ENCODE measurements at regions not wholly inside any gene's neighbourhood (a gene's known extent, or its start where the extent isn't known, plus 50 kb on each side); places are given as distances from the start of the nearest gene placed in this dataset.
A peak's percentile ranks its signal among the peaks of the same experiment; 100 is the strongest.
"Not testable (repeated sequence)": the region's sequence is repeated elsewhere in the genome, so short reads cannot be mapped to it uniquely, and the experiment has no call there.

DNA sequence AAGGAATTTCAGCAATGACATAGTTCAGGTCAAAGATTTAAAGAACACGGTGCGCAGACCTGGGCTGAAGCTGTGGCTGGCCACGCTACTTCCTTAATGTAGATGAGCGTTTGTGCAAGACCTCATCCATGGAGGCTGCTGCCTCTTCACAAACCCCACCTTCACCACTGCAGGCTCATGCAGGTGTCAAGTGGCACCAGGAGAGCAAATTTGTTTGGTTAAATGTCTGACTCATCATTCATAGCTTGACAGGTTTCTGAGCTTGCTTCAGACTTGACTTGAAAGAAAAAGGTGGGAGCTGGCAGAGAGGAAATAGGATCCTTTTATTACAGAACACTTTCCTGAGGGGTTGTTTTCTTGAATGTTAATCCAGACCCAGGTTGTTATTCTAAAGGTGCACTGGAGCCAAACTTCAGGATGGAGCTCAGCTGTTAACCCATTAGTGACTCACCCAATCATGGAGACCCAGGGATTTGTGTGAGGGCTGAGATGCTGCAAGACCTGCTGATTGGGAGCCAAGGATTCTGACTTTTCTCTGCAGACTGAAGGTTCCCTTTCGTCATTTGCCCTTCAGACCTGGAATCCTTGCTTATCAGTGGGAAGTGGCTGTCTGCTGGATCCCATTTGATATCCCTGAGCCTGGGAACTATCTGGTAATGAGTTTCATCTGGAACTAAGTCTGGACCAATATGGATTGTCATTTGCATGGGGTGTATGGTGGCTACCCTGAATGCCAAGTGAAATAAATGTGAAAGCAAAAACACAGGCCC lies 315.3 kb downstream of the PTTG2 start:
- DNase-seq (ENCODE audit: low read depth in 2 of 3, low spot score in 2 of 3), result no peak

DNA sequence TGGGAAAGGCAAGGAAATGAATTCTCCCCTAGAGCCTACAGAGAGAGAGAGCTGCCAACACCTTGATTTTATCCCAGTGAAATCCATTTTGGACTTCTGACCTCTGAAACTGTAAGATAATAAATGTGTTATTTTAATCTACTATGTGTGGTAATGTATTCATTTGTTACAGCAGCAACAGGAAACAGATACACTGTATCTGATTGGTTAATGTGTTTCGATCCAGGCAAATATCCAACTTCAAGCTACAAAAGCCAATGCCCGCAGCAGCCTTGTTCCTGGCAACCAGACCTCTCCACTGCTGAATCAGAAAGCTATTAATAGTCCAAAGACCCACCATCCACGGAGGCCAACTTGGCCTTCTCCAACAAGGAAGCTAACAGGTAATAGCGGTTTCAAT lies 318.1 kb downstream of the PTTG2 start:
- DNase-seq (ENCODE audit: low read depth in 2 of 3, low spot score in 2 of 3), result no peak

DNA sequence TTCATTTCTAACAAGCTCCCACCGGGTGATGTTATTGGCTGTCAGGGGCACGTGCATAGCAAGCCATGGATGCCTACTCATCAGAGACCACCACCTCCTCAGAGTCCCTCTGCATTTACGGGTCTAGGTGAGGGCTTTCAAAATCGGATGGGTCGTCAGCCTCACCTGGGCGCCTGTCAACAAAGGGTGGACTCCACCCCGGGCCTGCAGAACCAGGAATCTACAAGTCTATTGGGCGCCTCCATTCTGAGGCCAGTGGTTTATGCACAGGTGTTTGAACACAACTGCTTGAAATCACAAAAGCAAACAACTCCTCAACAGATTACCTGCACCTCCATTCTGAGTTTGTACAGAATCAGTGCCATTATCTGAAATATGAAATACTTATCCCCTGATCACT lies 318.9 kb downstream of the PTTG2 start:
- no peak for DNase-seq (ENCODE audit: low read depth in 2 of 3, low spot score in 2 of 3)

DNA sequence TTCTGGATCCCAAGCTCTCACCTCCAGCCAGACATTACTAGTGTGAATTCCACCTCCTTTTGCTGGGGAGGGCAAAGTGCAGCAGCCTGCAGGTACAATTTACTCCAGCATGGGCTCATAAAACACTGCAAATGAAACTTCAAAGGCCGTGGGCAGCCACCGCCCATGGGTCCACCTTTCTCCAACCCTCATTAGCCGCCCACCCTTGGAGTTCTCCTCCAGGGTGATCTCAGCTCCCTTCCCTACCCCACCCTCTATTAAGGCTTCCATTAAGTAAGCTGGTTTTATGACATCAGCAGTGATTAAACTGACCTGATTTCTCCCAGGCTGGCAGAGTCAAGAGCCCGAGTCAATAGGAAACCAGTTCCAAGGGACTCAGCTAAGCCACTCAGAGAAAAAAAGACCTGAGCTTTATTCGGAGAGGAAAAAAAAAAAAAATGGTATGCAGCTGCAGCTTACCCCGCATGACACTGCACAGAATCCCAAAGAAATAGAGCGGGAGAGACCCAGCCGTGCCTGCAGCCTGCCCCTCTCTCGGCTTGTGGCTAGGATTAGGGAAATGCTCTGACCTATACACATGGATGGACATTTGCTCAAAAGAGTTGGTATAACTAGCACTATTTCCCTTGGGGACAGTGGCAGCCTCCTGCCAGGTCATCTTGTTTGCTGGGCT lies 319.6 kb downstream of the PTTG2 start:
- no peak for DNase-seq (ENCODE audit: low read depth in 2 of 3, low spot score in 2 of 3)

DNA sequence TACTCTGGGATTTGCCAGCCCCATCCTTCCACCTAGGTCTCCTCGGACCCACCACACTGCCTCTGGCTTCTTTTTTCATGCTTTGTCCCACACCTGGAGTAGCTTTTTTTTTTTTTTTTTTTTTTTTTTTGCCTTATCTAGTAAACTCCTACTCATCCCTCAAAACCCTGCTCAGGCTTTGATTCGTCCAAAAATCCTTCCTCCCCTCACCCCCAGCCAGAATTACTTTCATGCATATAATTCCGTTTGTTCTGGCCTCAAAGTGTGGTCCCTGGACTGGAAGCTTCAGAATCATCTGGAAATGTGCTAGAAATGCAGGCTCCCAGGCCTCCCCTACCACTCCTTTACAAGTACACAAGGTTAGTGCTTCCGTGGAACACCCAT lies 320.1 kb downstream of the PTTG2 start:
- DNase-seq (ENCODE audit: low read depth in 2 of 3, low spot score in 2 of 3), result no peak

DNA sequence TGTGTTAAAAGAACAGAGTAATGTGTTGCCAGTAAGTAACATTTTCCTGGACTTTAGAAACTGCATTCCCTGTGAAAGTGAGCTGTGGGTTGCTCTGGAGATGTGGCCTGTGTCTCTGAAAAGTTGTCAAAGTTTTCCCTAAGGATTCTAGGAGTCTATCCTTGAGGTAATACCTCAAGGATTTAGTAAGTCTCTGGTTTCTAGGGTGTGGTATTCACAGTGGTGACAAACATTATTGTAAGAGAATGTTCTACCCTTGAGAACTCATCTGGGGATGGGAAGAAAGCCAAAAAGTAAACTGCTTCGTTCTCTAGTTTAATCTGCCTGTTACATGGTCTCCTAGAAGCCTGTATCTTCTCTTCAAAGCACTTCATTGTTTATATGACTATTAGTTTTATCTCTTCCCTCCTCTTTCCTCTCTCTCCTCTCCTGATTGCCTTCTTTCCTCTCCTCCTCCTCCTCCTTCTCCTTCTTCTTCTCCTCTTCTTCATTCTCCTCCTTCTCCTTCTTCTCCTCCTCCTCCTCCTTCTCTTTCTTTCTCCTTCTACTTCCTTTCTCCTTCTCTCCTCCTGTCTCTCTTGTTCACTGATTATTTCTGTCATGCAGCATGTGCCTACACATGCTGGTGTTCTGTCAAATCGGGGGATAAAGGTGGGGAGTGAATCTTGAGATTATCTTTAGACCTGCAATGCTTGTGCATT lies 321.3 kb downstream of the PTTG2 start:
- DNase-seq (ENCODE audit: low read depth in 2 of 3, low spot score in 2 of 3), result no peak

DNA sequence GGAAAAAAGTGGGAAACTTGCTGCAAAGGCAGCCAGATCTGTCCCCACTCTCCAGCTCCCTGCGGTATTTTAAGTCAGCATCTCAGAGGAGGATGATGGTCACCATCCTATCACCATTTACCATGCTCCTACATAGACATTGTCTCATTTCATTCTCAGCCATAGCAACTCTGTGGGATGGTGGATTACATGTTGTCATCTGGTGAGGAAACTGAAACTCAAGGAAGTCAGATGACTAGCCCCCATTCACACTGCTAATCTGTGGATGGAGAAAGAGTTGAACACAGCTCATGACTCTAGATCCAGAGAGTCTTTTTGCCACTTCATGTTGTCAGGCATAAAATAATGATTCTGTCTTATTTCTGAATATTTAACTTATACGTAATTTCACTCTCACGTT lies 323.5 kb downstream of the PTTG2 start:
- DNase-seq (ENCODE audit: low read depth in 2 of 3, low spot score in 2 of 3), result no peak

DNA sequence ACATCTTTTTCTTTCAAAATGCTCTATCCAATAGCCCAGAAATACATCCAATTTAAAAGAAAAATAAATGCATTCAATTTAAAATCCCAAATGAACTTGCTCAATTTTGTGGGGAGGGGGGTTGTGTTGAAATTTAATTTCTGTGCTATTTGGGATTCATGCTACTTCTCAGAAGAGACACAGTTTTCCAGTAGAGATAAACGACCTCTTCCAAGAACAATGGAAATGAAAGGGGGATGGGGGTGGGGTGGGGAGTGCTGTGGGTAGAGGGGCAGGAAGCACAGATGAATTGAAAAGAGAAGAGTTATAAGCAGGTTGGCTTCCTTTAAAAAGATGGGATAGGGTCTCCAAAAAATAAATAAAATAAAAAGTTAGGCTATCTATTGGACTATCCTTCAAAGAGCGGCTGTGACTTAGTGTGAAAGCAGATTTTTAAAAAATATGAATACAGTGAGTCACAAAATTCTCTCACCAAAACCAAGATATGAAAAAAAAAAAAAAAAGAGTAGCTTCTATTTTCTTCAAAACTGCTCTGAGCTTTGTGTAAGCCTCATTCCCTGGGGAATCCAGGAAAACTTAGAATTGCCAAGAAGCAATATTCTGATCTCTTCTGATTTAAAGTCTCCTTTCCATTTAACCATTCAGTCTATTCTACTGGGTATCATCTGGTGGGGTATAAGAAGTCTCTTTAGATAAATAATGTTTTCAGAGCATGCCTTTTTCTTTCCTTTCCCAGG lies 324.3 kb downstream of the PTTG2 start:
- DNase-seq (ENCODE audit: low read depth in 2 of 3, low spot score in 2 of 3), result no peak

DNA sequence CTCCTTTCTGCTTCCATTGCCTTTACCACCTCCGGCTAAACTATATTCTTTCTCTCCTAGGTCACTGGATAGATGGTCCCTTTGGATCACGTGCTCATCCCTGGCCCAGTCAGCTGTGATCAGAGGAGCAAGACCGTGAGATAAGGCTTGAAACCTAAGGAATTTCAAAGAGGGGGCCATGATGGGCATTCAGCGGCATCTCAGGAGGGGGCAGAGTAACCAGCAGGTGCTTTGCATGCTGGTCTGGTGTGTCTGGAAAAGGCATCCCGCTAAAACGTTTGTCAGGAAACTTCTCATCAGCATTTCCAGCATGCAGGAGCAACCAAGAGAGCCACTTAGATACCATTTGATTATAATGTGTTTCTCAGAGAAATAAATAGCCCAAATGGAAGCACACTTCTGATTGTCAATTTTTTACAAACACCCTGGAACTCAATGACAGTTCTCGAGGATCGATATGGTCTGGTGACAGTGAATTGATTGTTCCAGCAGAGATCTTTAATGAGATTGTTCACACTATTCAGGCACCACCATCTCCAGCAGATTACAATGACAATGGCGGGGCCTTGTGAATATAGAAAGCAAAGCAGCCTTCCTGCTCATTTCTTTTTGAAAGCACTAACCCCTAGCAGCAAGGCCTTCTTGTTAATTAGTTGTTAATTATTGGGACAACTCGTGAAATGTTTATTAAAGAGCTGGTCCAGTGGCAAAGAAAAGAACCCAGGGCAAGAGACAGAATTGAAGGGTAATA lies 327.1 kb downstream of the PTTG2 start:
- DNase-seq (ENCODE audit: low read depth in 2 of 3, low spot score in 2 of 3), result no peak

DNA sequence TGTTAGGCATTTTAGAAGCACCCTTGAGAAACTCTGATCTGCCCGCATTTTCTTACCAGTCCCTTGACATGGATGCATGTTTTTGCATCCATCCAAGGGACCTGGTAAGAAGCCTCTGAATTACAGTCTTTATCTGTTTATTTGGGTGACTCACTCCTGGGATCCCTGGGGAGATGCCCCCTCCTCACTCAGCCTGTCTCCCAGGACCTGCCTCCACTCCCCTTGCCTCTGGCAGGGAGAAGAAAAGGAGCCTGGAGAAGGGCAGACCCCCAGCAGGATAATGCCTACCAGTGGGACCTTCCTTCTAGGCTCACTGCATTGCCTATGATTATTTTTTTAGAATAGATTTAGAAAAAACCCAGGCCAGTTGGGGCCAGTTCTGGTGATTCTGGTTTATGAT lies 329.4 kb downstream of the PTTG2 start:
- DNase-seq (ENCODE audit: low read depth in 2 of 3, low spot score in 2 of 3), result no peak

DNA sequence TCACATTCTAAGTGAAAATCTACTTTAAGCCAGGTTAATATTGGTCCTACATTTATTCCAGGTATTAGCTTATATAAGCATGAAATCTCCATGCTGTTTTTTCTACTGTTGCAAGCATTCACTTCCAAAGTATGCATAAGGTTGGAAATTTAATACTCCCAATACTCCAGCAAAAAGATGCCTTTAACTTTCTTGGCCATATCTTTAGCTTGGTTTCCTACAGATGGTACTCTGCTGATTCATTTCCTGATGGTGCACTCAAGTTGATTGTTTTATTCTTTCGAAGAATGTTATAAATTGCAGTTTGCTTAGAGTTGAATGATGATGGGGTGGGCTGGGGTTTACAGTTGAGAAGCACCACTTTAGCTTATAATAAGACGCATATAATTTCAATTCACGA lies 330.2 kb downstream of the PTTG2 start:
- peak in 2 of 3 donors; percentile 28 to 61 for DNase-seq (ENCODE audit: low read depth in 2 of 3, low spot score in 2 of 3)

DNA sequence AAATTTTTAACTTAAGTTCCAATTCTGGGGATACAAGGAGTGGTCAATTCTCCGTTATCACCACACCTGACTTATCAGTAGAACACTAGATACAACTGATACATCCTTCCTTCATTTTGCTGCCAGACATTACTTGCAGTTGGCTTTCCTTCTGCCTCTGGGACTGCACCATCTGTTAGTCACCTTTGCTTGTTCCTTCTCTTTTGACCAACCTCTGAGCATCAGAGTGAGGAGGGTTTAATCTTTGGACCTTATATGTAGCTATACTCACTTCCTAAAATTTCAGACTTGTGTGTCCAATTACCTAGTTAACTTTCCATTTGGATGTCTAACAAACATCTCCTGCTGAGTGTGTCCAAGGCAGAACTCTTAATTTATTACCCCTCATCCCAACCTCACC lies 330.7 kb downstream of the PTTG2 start:
- DNase-seq (ENCODE audit: low read depth in 2 of 3, low spot score in 2 of 3), result no peak

DNA sequence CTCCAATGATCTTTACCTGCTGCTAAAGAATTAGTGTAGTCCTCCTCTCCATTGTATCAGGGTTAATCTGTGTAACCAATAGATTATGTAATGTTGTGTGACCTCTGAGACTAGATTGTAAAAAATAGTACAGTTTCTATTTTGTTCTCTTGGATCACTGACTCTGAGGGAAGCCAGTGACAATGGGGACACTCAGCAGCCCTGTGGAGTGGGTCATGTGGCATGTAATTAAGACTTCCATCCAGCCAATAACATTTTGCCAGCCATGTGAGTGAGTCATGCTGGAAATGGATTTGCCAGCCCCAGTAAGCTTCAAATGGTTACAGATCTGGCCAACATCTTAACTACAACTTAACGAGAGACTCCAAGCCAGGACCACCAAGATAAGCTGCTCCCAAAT lies 332.3 kb downstream of the PTTG2 start:
- DNase-seq (ENCODE audit: low read depth in 2 of 3, low spot score in 2 of 3), result no peak

DNA sequence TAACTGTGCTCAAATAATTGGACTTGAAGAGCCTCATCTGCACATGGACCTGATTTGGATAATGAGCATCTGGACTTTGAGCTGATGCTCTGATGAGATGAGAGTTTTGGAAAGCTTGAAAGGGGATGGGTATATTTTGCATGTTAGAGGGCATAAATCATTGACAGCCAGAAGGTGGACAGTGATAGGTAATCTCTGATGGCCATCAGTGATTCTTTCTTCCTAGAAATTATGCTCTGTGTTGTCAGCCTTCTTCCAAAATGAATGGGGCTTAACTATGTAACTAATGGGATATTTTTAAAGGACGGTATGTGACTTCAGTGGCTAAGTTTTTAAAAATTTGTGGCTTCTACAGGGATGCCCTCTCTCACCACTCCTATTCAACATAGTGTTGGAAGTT lies 334.0 kb downstream of the PTTG2 start:
- no peak for DNase-seq (ENCODE audit: low read depth in 2 of 3, low spot score in 2 of 3)

DNA sequence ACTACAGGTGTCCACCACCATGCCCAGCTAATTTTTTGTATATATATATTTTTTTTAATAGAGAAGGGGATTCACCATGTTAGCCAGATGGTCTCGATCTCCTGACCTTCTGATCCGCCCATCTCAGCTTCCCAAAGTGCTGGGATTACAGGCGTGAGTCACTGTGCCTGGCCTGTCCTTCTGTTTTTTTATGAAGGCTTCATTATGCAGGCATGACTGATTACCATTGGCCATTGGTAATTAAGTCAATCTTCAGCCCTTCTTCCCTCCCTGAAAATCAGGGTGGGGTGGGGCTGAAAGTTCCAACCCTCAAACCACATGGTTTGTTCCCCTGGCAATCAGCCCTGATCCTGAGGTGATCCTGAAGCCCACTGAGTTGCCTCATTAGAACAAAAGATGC lies 336.9 kb downstream of the PTTG2 start:
- DNase-seq (ENCODE audit: low read depth in 2 of 3, low spot score in 2 of 3), result no peak

DNA sequence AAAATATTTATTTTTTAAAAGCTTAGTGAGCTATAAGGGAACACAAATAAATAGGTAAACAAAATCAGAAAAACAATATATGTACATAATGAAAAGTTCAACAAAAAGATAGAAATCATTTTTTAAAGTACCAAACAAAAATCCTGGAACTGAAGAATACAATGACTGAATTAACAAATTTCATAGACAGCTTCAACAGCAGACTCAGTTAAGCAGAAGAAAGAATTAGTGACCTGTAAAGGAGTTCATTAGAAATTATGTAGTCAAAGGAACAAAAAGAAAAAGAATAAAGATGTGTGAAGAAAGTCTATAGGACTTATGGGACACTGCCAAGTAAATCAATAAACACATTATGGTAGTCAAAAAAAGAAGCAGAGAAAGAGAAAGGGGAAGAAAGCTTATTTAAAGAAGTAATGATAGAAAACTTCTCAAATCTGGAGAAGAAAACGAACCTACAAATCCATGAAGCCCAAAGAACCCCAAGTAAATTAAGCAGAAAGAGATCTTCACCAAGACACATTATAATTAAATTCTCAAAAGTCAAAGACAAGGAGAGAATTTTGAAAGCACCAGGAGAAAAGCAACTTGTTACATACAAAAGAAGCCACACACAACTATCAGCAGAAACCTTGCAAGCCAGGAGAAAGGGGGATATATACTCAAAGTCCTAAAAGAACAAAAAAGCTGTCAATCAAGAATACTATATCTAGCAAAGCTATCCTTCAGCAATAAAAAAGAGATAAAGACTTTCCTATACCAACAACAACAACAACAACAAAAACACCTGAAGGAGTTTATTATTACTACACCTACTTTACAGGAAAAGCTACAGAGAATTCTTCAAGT lies 338.9 kb downstream of the PTTG2 start:
- peak in 1 of 3 donors; percentile 28 for DNase-seq (ENCODE audit: low read depth in 2 of 3, low spot score in 2 of 3)

DNA sequence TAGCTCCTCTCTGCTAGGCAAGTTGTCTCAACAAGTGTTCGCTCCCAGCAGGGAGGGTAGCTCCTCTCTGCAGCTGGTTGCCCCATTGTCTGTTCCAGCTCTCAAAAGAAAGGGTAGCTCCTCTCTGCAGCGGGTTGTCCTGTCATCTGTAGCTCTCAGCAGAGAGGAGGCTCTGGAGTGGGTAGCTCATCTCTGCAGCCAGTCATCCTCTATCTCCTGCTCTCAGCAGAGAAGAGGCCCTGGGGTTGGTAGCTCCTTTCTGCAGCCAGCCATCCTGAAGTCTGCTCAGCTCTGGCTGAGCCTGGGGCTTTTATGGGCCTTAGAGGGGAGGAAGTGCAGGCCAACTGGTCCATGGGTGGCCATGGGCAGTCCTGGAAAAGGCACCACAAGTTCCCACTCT lies 342.7 kb downstream of the PTTG2 start:
- DNase-seq (ENCODE audit: low read depth in 2 of 3, low spot score in 2 of 3), result no peak

DNA sequence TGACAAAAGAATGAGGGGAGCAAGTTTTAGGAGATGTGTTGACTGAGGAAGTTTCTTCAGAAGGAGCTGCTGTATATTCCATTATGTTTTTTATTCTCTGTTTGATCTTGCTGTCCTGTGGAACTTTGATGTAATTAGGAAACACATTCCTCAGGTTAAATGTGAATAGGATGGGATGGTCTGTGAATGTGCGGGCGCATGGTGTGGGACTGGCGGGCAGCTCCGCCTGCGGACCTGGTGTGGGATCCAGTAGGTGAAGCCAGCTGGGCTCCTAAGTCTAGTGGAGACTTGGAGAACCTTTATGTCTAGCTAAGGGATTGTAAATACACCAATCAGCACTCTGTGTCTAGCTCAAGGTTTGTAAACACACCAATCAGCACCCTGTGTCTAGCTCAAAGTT lies 344.3 kb downstream of the PTTG2 start:
- not testable (repeated sequence) for DNase-seq (ENCODE audit: low read depth in 2 of 3, low spot score in 2 of 3)

DNA sequence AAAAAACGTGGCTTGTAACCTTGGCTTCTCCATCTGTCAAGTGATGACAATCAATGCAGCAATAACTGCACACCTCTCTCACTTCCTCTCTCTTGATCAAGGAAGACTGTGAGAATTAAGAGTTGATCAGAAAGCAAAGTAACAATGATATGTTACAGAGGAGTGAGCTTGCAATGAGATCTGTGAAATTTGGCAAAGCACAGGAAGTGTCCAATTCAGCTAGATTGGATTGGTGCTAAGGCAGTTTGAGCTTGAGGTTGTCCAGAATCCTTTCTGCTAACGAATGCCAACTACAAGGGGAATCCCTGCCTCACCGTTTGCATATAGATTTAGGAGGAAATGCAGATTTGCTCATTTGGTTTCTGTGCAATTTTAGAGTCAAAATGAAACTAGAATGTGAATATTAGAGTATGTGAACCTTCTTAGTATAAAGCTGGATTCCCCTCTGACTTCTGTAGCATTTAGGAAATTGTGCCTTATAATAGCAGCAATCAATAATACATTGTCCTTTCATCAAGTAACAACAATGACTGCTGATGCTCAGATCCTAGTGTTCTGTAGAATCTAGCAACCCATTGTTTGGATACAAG lies 346.4 kb downstream of the PTTG2 start:
- DNase-seq (ENCODE audit: low read depth in 2 of 3, low spot score in 2 of 3), result no peak
